ENCODE measurements at regions not wholly inside any gene's neighbourhood (a gene's known extent, or its start where the extent isn't known, plus 50 kb on each side); places are given as distances from the start of the nearest gene placed in this dataset.
"Not testable (repeated sequence)": the region's sequence is repeated elsewhere in the genome, so short reads cannot be mapped to it uniquely, and the experiment has no call there.

DNA sequence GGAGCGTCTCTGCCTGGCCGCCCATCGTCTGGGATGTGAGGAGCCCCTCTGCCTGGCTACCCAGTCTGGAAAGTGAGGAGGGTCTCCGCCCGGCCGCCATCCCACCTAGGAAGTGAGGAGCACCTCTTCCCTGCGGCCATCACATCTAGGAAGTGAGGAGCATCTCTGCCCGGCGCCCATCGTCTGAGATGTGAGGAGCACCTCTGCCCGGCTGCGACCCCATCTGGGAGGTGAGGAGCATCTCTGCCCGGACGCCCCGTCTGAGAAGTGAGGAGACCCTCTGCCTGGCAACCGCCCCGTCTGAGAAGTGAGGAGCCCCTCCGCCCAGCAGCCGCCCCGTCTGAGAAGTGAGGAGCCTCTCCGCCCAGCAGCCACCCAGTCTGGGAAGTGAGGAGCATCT, 84.5 kb downstream of the IDS start:
- H3K9me3 ChIP-seq; H3K27me3 ChIP-seq (ENCODE audit: low read depth); DNase-seq (ENCODE audit: low spot score in 2 of 2); H3K4me3 ChIP-seq; in situ Hi-C loops (cut with MboI; ENCODE audit: low sequenced_read_pairs); H3K36me3 ChIP-seq (replicated peaks); H3K4me1 ChIP-seq: not testable (repeated sequence)

DNA sequence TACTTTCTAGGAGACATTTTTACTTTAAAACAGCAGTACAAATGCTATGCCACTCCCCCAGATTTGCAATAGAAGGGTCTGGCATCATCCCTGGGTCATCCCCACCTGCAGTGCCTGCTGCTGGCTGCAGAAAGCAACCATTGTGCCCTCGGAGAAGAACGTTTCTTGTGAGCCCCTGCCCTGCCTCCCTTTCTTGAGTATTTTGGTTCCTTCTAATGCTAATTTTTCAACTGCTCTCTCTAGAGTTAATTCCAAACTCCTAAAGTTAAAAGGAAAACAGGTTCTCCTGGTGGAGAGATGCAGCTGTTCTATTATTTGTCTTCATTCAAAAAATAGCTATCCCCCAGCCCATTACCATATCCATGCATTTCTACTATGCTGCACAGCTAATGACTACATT, 107.1 kb downstream of the IDS start:
- peak; percentile 25 to 35 for DNase-seq (ENCODE audit: low spot score in 2 of 2)
- Histone ChIP-seq H3K4me1 (no peaks in the 10 kb centered on the region), H3K27me3 (ENCODE audit: low read depth) (no peaks in the 10 kb centered on the region), H3K9me3 (no peaks in the 10 kb centered on the region), H3K4me3 (no peak overlapping the region), H3K36me3 (replicated peaks) (no peaks in the 10 kb centered on the region)
- in situ Hi-C loops (cut with MboI; ENCODE audit: low sequenced_read_pairs) = no loop called here

DNA sequence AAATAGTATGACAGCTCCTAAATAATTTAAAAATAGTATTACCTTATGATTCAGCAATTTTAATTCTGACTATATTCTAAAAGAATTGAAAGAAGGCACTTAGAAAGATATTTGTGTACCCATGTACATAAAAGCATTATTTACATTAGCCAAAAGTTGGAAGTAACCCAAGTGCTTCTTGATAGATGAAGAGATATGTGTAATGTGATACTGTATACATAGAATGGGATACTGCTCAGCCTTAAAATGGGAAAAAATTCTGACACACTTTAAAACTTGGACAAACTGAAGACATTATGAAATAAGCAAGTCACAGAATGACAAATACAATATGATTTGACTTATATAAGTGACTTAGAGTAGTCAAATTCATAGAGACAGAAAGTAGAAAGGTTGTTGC, 112.2 kb downstream of the IDS start:
- no peaks in the 10 kb centered on the region for H3K9me3 ChIP-seq
- in situ Hi-C loops (cut with MboI; ENCODE audit: low sequenced_read_pairs) = no loop called here
- H3K36me3 ChIP-seq (replicated peaks) = no peaks in the 10 kb centered on the region
- no peaks in the 10 kb centered on the region for H3K4me1 ChIP-seq
- no peaks in the 10 kb centered on the region for H3K27me3 ChIP-seq (ENCODE audit: low read depth)
- DNase-seq (ENCODE audit: low spot score in 2 of 2) = no peak
- H3K4me3 ChIP-seq = no peak overlapping the region

DNA sequence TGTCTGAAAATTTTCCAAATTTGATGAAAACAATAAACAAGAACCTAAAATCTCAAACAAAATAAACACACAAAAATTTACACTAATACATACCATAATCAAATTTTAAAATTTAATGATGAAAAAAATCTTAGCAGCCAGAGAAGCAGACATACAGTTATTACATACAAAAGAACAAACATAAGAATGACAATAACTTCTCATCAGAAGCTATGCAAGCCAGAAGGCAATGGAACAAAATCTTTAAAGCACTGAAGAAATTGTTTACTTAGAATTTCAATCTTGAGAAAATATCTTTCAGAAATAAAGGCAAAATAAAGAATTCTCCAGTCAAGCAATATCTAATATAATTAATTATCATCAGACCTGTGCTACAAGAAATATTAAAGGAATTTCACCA, 121.3 kb downstream of the IDS start:
- in situ Hi-C loops (cut with MboI; ENCODE audit: low sequenced_read_pairs) = no loop called here

DNA sequence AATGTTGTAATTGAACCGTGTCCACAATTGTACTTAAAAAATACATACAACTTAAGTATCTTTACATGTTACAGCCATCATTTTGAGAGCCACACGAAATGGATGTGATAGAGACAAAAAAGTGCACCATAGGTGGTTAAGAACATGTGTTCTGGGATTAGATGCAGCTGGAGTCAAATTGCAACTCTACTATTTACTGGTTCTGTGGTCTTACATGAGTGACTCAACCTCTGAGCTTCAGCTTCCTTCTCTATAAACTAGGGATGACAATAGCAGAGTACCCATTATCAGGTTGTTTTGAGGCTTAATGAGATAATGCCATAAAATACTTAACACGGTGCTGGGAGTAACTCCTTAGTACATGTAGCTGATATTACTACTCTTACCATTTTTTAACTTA, 130.4 kb downstream of the IDS start:
- H3K4me3 ChIP-seq = no peak overlapping the region
- in situ Hi-C loops (cut with MboI; ENCODE audit: low sequenced_read_pairs) = no loop called here
- no peaks in the 10 kb centered on the region for H3K36me3 ChIP-seq (replicated peaks)
- H3K27me3 ChIP-seq (ENCODE audit: low read depth) = no peaks in the 10 kb centered on the region
- no peaks in the 10 kb centered on the region for H3K4me1 ChIP-seq
- no peak for DNase-seq (ENCODE audit: low spot score in 2 of 2)
- no peaks in the 10 kb centered on the region for H3K9me3 ChIP-seq

More for the DNA sequence above, 121.3 kb downstream of the IDS start:
- H3K4me1 ChIP-seq = no peaks in the 10 kb centered on the region
- H3K9me3 ChIP-seq = no peaks in the 10 kb centered on the region; the same call in 1 of the 2 replicates
- H3K27me3 ChIP-seq (ENCODE audit: low read depth) = no peaks in the 10 kb centered on the region
- DNase-seq (ENCODE audit: low spot score in 2 of 2) = no peak
- no peak overlapping the region for H3K4me3 ChIP-seq
- H3K36me3 ChIP-seq (replicated peaks) = no peaks in the 10 kb centered on the region

DNA sequence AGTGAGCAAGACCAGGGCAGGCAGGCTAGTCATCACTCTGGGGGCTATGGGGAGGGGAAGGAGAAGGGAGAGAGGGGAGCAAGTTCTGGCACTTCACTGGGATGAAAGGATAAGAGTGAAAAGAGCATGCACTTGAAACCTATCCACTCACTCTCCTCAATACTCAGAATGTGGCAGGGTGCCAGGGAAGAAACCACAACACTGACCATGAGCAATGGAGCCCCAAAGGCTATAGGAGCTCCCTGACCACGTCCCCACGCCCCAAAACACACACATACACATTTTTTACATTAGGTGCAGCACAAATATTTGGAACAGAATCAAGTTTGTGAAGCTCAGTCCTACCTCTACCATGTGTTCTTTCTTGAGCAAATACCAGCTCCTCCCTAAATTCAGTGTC, 132.2 kb downstream of the IDS start:
- in situ Hi-C loops (cut with MboI; ENCODE audit: low sequenced_read_pairs) = no loop called here
- Histone ChIP-seq H3K36me3 (replicated peaks) (no peaks in the 10 kb centered on the region), H3K27me3 (ENCODE audit: low read depth) (no peaks in the 10 kb centered on the region), H3K4me1 (no peaks in the 10 kb centered on the region), H3K9me3 (no peaks in the 10 kb centered on the region), H3K4me3 (no peak overlapping the region)
- no peak for DNase-seq (ENCODE audit: low spot score in 2 of 2)

DNA sequence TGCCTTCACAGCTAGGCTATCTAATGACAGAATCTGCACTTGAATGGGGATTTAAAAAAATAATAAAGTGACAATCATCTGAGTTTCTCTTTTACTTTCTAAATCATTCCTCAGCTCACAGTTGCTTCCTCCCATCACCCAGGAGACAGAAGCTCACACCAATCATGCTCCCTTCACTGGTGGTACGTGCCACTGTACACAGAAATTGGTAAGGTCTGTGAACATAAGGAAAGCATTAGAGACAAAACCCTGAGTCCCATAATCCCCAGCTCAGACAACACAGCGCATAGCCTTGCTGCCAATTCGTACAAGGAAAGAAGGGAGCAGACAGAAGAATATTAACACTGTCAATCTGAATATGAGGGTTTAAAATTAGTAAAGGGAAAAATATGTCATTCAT, 133.1 kb downstream of the IDS start:
- no peaks in the 10 kb centered on the region for H3K4me1 ChIP-seq
- no peak overlapping the region for H3K4me3 ChIP-seq
- no peaks in the 10 kb centered on the region for H3K9me3 ChIP-seq
- no peak for DNase-seq (ENCODE audit: low spot score in 2 of 2)
- H3K36me3 ChIP-seq (replicated peaks) = no peaks in the 10 kb centered on the region
- in situ Hi-C loops (cut with MboI; ENCODE audit: low sequenced_read_pairs) = no loop called here
- H3K27me3 ChIP-seq (ENCODE audit: low read depth) = no peaks in the 10 kb centered on the region

DNA sequence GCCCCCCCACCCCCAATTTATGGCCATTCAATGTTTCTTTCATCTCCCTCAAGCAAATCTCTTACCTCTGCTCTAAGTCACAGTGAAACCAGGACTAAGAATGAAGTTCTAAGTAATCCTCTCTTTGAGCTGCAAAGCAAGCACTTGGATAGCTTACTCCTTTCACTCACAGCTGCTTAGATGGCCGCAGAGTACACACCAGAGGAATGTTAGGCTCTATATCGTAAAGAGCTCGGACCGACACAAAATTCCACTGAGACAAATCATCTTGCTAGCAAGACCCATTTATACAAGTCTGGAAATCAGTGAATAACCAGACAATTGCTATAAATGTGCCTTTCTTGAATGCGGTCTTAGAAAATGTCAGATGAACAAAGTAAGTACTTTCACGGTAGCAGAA, 135.0 kb downstream of the IDS start:
- no peaks in the 10 kb centered on the region for H3K4me1 ChIP-seq
- H3K36me3 ChIP-seq (replicated peaks) = no peaks in the 10 kb centered on the region
- H3K27me3 ChIP-seq (ENCODE audit: low read depth) = no peaks in the 10 kb centered on the region
- H3K4me3 ChIP-seq = no peak overlapping the region
- H3K9me3 ChIP-seq = no peaks in the 10 kb centered on the region
- in situ Hi-C loops (cut with MboI; ENCODE audit: low sequenced_read_pairs) = no loop called here
- no peak for DNase-seq (ENCODE audit: low spot score in 2 of 2)

DNA sequence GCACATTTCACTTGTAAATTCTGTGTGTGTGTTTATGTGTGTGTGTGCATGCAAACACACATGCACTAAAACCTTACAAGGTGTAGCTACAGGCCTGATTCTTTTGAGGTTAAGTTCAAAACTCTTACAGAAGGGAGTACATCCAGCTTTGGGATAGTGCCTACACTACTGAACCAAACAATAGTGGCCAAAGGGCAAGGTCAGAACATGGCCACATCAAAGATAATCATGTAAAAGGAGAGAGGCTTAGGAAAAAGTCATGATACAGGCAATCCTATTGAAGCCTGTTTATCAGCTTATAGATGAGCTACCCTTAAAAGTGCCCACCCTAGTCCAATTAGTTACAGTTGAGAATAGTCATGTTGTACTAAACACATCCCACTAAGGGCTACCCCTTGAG, 139.6 kb downstream of the IDS start:
- DNase-seq (ENCODE audit: low spot score in 2 of 2) = no peak
- Histone ChIP-seq H3K4me3 (no peak overlapping the region), H3K9me3 (no peaks in the 10 kb centered on the region), H3K4me1 (no peaks in the 10 kb centered on the region), H3K27me3 (ENCODE audit: low read depth) (no peaks in the 10 kb centered on the region), H3K36me3 (replicated peaks) (no peaks in the 10 kb centered on the region)
- in situ Hi-C loops (cut with MboI; ENCODE audit: low sequenced_read_pairs) = no loop called here

DNA sequence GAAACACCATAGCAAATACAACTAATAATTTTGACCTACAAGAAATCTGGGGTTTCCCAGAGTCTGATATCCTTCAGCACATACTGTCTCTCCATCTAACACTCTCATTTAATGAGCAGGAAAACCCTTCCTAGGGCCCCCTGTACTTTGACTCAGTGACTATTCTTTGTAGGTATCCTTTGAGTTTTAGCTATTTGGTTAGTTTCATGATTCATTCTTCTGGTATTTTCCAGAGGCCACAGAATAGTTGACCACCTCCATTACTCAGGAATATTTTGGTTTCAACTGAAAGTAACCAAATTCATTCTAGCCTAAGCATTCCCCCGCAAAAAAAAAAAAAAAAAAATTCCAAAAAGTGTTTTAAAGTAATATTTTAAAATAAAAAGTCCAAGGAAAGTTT, 140.0 kb downstream of the IDS start:
- H3K4me3 ChIP-seq = no peak overlapping the region
- in situ Hi-C loops (cut with MboI; ENCODE audit: low sequenced_read_pairs) = no loop called here
- no peaks in the 10 kb centered on the region for H3K9me3 ChIP-seq
- no peak for DNase-seq (ENCODE audit: low spot score in 2 of 2)
- no peaks in the 10 kb centered on the region for H3K36me3 ChIP-seq (replicated peaks)
- no peaks in the 10 kb centered on the region for H3K4me1 ChIP-seq
- no peaks in the 10 kb centered on the region for H3K27me3 ChIP-seq (ENCODE audit: low read depth)

DNA sequence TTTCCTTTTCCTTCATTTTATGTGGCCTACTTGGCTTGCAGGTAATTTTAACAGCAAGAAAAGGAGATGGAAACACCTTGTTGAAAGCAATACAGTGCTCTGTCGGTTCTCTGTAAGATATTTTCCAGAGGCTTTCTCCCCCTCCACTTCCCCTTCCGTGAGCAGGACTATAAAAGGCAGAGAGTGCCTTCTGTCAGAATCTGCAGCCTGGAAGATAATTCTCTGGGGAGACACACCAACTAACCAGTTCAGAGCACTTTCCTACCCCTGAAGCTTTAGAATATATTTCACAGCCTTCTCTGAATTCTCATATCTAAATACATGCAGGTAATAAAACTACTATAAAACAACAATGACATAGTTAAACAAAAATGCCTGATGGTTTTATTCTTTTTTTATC, 141.1 kb downstream of the IDS start:
- H3K9me3 ChIP-seq = no peaks in the 10 kb centered on the region
- in situ Hi-C loops (cut with MboI; ENCODE audit: low sequenced_read_pairs) = no loop called here
- no peaks in the 10 kb centered on the region for H3K36me3 ChIP-seq (replicated peaks)
- H3K4me3 ChIP-seq = no peak overlapping the region
- DNase-seq (ENCODE audit: low spot score in 2 of 2) = no peak
- no peaks in the 10 kb centered on the region for H3K27me3 ChIP-seq (ENCODE audit: low read depth)
- no peaks in the 10 kb centered on the region for H3K4me1 ChIP-seq

DNA sequence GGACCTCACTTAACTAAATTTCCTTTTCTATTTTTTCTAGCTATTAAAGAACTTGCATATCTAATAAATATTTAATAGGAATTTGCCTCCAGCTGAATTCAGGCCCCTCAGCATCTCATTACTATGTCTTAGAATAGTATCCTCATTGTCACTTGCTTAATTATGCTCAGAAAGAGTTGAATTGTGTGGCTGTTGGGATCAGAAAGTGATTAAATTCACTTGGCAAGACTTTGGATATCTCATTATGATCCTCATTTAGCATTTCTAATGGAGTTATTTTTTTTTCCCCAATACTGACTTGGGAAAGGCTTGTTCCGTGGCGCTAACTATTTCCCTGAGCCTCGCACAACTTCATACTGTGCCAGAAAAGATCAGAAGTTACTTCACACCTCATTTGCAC, 158.8 kb downstream of the IDS start:
- H3K27me3 ChIP-seq (ENCODE audit: low read depth) = no peaks in the 10 kb centered on the region
- DNase-seq (ENCODE audit: low spot score in 2 of 2) = no peak
- in situ Hi-C loops (cut with MboI; ENCODE audit: low sequenced_read_pairs) = no loop called here
- no peaks in the 10 kb centered on the region for H3K4me1 ChIP-seq
- H3K9me3 ChIP-seq = no peaks in the 10 kb centered on the region
- no peaks in the 10 kb centered on the region for H3K36me3 ChIP-seq (replicated peaks)
- H3K4me3 ChIP-seq = no peak overlapping the region

DNA sequence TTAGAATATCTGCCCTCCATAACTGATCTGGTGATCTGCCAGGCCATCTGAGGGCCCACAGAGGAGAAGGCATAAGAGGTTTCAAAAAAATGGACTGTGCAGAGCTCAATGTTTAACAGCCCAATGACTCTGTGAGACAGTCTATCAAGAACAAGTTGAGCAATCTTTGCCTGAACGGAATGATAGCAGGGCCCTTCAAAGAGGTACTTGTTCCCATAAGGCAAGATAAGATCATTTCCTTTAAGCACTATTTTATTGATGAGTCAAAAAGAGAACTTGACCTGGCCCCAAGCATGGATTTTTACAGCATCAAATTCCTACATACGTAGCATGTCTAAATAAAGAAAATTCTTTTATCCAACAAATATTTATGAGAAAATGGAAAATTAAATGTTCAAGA, 182.8 kb downstream of the IDS start:
- no peaks in the 10 kb centered on the region for H3K27me3 ChIP-seq (ENCODE audit: low read depth)
- H3K36me3 ChIP-seq (replicated peaks) = no peaks in the 10 kb centered on the region
- in situ Hi-C loops (cut with MboI; ENCODE audit: low sequenced_read_pairs) = no loop called here
- H3K9me3 ChIP-seq = no peaks in the 10 kb centered on the region
- H3K4me1 ChIP-seq = no peaks in the 10 kb centered on the region
- H3K4me3 ChIP-seq = no peak overlapping the region
- DNase-seq (ENCODE audit: low spot score in 2 of 2) = no peak

DNA sequence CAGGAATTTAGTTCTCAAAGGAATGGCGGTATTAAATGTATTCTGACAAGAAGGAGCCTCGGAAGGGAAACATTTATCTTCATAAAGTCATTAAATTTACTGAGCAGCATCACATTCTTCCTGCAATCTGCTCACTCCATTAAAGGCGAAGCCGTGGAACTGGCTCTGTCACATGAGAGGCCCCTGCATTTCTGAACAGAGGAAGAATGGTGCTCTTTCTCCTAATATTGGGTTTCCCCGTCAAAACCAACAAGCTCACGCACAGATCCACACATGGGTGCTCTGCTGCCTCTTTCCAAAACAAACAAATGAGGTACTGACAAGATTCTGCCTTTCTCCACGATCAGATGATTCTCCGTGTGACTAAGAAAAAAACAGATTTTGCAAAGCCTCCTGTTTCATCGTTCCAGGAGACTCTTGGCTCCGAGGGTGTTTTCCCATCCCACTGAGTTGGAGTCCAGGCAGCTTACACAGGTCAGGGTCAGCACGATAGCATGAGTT, 191.2 kb downstream of the IDS start:
- H3K9me3 ChIP-seq = no peaks in the 10 kb centered on the region
- no peaks in the 10 kb centered on the region for H3K27me3 ChIP-seq (ENCODE audit: low read depth)
- H3K36me3 ChIP-seq (replicated peaks) = no peaks in the 10 kb centered on the region
- in situ Hi-C loops (cut with MboI; ENCODE audit: low sequenced_read_pairs) = no loop called here
- H3K4me1 ChIP-seq = no peaks in the 10 kb centered on the region
- DNase-seq (ENCODE audit: low spot score in 2 of 2) = no peak
- H3K4me3 ChIP-seq = no peak overlapping the region

DNA sequence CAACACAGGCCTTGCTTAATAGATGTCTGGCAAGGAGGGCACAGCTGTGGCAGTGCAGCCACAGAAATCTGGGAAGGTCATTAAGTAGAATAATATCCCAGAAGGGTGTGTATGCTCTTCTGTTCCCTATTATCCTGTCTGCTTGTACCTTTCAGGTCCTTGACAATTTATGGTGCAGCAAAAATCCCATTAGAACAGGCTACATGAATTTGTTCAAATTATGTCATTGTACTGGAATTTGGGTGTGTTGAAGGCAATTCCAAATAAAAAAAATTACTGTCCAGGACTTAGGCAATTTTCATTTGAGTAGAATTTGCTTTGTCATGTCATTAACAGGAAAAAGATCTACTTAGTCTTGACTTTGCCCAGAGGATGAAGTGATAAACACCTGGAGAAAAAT, 192.1 kb downstream of the IDS start:
- Histone ChIP-seq H3K36me3 (replicated peaks) (no peaks in the 10 kb centered on the region), H3K4me1 (no peaks in the 10 kb centered on the region), H3K27me3 (ENCODE audit: low read depth) (no peaks in the 10 kb centered on the region), H3K9me3 (no peaks in the 10 kb centered on the region), H3K4me3 (no peak overlapping the region)
- in situ Hi-C loops (cut with MboI; ENCODE audit: low sequenced_read_pairs) = no loop called here
- DNase-seq (ENCODE audit: low spot score in 2 of 2) = no peak
